ENCODE measurements at regions not wholly inside any gene's neighbourhood (a gene's known extent, or its start where the extent isn't known, plus 50 kb on each side); places are given as distances from the start of the nearest gene placed in this dataset.

DNA sequence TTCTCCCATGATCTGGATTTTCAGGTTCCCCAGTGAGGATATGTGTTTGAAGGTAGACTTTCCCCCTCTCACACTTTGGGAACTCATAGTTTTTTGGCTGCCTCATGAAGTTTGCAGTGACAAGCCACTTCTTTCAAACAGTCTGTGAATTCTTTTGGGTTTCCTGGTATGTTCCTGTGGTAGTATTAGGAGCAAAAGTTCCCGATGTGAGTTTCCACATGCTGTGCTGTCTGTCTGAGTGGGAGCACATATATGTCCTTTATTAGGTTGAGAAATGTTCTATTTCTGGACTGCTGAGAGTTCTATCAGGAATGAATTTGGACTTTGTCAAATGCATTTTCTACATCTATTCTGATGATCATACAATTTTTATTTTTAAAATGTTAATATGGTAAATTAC is 273.2 kb upstream of the TARS1 start:
- TF ChIP-seq CTCF (IDR thresholded peaks at IDR 0.05; ENCODE audit: low read depth, low read length, missing input control) (no peak), GABPA (IDR thresholded peaks at IDR 0.05 in 1 of 2, conservative IDR thresholded peaks at IDR 0.05 in 1 of 2) (no peak), FOXA1 (IDR thresholded peaks at IDR 0.05) (no peak), EGR1 (IDR thresholded peaks at IDR 0.05; ENCODE audit: low read depth in 2 of 2) (no peak), SP1 (IDR thresholded peaks at IDR 0.05) (no peak), TAF1 (conservative IDR thresholded peaks at IDR 0.05) (no peak), MAX (IDR thresholded peaks at IDR 0.05) (no peak), ZBTB33 (IDR thresholded peaks at IDR 0.05) (no peak), RXRA (IDR thresholded peaks at IDR 0.05) (no peak), RAD21 (IDR thresholded peaks at IDR 0.05) (no peak), JUND (IDR thresholded peaks at IDR 0.05) (no peak)
- TF ChIP-seq, protein P1, sequence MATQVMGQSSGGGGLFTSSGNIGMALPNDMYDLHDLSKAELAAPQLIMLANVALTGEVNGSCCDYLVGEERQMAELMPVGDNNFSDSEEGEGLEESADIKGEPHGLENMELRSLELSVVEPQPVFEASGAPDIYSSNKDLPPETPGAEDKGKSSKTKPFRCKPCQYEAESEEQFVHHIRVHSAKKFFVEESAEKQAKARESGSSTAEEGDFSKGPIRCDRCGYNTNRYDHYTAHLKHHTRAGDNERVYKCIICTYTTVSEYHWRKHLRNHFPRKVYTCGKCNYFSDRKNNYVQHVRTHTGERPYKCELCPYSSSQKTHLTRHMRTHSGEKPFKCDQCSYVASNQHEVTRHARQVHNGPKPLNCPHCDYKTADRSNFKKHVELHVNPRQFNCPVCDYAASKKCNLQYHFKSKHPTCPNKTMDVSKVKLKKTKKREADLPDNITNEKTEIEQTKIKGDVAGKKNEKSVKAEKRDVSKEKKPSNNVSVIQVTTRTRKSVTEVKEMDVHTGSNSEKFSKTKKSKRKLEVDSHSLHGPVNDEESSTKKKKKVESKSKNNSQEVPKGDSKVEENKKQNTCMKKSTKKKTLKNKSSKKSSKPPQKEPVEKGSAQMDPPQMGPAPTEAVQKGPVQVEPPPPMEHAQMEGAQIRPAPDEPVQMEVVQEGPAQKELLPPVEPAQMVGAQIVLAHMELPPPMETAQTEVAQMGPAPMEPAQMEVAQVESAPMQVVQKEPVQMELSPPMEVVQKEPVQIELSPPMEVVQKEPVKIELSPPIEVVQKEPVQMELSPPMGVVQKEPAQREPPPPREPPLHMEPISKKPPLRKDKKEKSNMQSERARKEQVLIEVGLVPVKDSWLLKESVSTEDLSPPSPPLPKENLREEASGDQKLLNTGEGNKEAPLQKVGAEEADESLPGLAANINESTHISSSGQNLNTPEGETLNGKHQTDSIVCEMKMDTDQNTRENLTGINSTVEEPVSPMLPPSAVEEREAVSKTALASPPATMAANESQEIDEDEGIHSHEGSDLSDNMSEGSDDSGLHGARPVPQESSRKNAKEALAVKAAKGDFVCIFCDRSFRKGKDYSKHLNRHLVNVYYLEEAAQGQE (IDR thresholded peaks at IDR 0.05), result no peak
